HG02798 (cell line): ENCODE measurements at regions not wholly inside any gene's neighbourhood (a gene's known extent, or its start where the extent isn't known, plus 50 kb on each side); places are given as distances from the start of the nearest gene placed in this dataset.

Source experiments
- ATAC-seq: cut with Tn5 transposase; IDR thresholded peaks from one replicate; pipeline ENCODE4 v1.9.1; 2021; ENCODE audit warnings: mild to moderate bottlenecking; ENCODE audit not compliant: unreplicated experiment, poor library complexity

DNA sequence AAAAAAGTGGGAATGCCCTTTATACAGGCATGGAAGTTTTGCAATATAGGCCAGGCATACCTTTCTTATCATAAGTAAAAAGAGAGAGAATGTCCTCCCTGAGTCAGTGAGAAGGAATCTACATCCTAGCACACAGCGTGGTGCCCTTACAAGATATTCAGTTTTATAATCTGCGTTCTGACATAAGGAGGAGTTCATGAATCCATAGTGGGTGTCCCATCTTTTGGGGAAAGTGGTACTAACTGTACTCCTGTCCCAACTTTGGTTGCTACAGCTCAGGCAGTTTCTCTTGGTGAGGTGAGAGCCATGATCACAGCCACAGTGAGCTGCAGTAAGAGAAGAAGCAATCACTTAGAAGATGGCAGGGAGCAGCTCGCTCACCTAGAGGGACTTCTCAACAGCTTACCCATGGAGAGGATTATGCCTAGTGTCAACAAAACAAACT lies 332.9 kb downstream of the BCAT1 start:
- no peak for ATAC-seq

DNA sequence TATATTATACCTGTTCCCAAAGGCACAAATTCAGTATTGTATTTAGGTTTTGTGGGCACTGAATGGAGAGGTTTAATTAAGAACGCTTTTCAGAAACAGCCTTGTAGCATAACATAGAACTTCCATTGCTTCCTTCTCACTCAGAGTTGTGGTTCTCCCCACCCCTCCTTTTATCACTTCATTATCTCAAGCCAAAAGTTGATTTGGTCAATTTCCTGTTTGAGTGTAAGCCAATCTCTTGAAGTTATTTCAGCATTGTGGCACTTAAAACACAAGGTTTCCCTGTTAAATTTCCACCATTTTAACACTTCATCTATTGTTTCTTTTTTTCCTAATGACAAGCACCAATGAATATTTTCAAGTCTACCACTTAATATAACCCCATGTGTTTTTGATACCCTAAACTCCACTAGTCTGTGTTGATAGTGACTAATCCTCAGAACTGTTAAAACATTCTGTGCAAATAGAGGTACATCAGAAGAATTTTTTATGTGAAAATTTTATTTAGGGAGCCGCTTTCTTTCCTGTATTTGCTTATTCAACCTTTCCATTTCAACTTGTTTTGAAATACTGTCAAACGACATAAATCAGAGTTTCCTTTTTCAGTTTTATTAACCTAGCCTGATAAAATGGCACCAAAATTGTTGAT lies 340.1 kb downstream of the BCAT1 start:
- ATAC-seq, result no peak

DNA sequence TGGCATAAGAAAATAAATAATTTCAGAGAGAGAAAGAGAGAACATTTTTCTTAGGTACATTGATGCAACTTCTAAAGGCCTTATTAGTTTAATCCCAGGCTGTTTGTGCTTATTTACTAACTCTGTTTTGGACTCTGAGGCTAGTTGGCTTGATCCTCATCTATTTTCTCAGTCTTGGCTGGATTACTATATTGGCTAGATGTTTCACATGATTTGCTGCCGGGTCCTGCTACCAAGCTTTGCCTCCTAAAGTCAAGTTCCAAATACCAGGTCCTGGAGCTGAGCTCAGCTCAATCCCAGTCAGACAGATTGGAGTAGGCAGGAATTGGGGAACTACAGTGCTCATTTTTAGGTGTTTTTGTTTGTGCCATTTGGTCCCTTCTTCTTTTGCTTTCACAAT lies 340.8 kb downstream of the BCAT1 start:
- no peak for ATAC-seq

DNA sequence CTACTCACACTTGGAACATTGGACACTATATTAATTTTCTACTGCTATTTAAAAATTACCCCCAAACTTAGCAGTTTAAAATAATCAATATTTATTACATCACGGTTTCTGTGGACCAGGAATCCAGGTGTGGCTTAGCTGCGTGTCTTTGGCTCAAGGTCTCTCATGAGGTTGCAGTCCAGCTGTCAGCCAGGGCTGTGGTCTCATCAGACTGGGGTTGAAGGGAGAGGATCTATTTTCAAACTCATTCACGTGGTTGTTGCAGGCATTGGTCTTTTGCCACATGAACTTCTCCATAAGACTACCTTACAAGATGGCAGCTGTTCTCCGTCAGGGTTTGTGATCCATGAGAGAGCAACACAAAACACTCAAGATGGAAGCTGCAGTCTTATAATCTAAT lies 343.0 kb downstream of the BCAT1 start:
- ATAC-seq, result no peak

DNA sequence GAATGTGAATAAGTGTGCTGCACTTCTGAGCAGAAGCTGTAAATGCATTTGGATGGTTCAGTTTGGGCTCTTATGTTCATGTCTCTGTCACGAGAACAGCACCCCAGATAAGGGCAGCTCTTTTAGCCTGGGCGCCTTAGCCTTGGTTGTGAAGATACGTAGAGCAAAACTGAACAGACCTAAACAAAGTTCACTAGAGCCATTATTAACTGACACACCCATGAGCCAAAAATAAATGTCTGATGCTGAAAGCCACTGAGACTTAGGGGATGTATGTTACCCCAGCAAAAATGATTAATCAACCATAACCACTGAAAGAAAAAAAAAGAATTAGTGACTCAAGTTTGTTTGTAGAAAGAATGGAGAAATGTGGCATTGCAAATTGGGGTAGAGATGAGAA lies 343.4 kb downstream of the BCAT1 start:
- no peak for ATAC-seq

DNA sequence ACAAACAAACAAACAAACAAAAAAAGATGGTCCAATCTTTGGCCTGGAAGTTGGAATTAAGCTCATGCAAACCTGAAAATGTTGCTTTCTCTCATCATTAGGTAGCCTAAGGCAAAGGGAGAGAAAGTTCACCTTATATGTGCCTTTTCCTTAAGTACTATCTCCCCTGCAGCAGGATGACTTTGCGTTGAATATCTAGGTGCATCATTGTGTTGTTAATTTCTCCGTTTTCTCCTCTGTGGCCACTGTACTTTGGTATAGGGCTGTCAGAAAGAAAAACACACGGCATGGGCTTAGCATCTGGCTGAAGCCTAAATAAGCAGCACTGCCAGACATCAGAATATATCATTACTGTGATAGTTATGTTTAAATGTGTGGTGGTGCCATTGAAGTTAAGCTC lies 345.5 kb downstream of the BCAT1 start:
- ATAC-seq, result no peak

DNA sequence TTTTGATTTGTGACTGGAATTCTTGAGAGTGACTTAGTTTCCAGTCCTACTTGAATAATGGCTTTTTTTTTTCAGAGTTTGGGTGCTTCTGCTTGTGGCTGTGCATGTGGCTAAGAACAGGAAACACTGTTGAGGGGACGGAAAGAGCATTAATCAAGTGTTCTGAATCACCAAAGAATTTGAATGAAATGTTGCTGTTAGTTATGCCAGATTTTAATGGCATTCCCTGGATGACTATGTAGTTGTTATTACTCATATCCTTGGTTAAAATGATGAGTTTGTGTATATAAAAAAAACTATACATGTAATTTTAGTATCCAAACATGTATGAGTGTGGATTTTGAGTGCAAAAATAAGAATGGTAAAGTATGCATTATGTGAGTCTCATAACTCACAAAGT lies 347.9 kb downstream of the BCAT1 start:
- ATAC-seq, result no peak

DNA sequence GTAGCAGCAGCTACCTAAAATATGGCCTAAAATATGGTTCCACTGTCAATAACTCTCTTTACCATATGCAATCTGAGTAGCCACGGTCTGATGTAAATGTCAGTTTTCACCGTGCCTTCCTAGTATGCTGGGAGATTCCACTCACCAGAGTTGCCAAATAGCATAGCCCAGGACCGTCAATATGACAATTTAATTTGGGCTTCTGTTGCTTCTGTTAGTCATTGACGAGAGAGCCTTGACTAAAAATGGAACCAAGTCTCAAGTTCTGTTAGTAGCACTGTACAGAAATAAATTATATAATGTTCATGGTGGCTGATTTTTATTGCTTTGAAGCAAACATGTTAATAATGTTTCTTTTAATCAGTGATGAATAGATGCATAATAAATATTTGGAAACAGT lies 348.4 kb downstream of the BCAT1 start:
- ATAC-seq, result no peak

DNA sequence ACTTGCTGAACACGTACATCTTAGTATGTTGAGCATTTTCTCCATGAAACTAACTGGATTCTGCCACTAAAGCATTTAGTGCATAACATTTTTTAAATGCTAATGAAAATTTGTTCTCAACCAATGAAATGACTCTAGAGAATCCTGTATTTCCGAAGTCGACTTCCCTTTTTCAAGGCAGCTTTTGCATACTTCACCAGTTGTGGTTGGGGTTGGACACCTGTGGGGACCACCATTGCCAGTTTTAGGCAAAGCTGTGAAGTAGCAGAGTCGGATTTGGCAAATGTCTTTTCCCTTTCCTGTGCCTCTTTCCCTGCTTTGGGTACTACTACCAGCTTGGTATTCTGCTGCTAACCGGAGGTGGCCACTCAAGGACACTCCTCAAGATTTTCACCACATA lies 349.2 kb downstream of the BCAT1 start:
- ATAC-seq, result no peak

DNA sequence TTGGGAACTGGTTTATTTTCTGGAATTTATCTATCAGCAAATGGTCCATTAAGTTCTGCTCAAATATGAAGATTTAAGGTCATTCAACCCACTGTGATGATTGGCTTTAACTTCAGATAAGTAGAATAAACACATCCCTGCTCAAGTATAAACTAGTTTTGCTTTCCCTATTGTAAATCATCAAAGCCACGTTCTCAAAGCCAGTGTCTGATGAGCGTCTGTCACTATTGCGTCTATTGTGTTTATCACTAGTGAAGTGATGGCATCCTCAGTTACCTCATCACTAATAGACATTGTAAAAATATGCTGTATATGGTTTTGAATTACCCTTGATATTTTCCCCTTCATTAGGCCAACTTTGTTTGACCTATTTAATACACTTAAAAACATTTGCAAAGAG lies 351.3 kb downstream of the BCAT1 start:
- no peak for ATAC-seq

DNA sequence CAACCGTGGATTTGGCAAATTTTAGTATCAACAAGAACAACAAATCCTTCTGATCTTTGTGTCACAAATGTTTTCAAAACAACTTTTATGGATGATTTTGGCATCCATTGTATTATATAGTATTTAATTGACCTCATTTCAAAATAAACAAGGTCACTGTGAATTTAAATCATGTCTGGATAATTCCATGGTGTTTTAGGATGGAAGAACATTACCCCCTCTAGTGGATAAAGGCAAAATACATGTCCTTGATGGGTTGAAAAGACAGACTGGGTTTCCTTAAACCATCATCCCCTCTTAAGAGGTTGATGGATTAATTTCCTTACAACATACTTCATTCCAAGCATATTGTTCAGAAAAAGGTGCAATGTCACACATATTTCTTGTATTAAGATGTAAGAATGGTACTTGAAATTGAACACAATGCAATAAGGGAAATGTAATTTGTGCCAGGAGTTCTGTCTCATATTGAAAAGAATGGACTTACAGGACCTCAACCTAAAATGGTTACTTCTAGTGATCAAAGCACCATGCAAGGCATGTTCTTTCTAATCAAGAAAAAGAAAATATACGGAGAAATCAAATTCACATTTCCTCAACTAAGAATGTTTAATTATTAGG lies 352.0 kb downstream of the BCAT1 start:
- no peak for ATAC-seq

DNA sequence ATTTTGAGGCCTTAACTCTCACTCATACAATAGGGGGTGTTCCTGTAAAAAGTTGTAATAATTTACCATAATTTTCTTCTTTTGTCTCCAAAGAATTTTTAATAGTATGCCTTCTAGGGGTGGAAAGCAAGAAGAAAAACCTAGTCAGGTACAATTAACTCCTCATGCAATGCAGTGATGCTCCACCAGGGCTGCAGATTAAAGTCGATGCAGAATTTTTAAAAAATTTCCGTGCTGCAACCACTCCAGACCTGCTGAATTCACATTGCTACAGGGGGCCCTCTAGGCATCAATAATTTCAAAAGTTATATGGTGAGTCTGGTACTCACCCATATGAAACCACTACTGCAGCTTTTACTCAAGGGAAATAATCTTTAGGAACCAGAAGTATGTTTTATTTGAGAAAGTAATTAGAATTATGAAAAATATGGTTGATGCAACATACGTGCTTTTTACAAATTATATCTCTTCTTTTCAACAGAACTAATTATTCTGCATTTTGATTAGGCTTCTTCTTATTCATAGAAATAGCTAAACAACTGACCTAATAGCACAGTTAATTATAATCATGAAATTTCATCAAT lies 353.2 kb downstream of the BCAT1 start:
- ATAC-seq, result no peak

DNA sequence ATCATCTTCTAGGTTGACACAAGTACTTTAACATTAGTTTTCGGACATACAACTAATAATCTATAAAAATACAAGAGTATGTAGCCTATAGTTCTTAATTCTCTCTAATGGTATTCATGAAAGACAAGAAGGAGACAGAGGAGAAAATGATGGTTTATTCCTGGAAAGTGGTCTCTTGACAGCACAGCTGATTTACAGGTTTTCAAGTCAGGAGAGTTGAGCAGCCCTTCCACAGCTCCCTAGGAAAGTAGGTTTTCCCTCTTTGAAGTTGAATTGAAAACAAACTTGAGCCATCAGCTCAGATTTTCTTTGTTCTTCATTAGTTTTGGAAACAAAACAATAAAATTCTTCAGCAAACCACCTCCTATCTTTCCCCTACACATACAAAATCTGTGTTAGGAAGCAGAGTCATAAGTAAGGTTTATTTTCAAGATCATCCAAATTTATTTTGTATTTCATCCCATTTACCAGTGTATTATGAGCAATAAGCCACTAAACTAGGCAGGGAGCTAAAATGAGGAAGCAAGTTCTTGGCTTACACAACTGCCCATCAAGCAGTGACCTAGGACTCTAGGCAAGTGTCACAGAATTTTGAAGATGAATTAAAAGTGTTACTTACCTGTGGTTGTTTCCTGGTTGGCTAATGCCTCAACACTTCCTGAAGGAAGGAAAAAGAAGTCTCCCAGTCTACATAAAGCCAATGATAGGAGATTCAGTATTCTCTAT lies 357.0 kb downstream of the BCAT1 start:
- ATAC-seq, result no peak

DNA sequence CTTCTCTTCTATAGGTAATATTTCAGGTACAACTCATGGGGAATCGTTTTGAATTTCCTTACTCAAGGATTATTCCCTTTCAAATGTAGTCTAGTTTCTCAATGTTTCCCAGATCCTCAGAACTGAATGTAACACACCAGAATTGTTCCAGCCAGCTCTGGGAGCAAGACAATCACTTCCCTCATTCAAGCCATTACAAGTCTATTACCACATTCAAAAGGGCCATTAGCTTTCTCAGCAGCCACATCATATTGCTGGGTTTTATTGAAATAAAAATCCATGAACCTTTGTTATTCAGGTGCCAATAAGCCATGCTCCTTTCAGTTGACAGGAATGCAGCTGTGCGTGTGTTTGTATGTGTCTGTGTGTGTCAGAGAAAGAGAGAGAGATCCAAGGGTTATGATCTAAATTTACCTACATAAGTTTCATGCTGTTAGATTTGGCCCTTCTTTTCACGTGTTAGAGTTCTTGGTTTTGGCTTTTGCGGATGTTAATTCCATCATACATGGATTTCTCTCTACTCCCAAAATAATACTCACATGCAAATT lies 357.7 kb downstream of the BCAT1 start:
- no peak for ATAC-seq

DNA sequence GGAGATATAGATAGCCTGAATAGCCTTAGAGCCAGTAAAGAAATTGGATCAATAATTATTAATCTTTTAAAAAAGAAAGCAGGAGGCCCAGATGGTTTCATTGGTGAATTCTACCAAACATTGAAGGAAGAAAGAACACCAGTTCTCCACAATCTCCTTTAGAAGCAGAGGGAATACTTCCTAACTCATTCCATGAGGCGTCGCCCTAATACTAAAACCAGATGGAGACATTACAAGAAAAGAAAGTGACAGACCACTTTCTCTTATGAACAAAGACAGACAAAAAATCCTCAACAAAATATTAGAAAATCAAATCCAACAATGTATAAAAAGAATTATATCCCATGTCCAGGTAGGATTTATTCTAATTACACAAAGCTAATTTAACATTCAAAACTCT lies 362.6 kb downstream of the BCAT1 start:
- no peak for ATAC-seq

DNA sequence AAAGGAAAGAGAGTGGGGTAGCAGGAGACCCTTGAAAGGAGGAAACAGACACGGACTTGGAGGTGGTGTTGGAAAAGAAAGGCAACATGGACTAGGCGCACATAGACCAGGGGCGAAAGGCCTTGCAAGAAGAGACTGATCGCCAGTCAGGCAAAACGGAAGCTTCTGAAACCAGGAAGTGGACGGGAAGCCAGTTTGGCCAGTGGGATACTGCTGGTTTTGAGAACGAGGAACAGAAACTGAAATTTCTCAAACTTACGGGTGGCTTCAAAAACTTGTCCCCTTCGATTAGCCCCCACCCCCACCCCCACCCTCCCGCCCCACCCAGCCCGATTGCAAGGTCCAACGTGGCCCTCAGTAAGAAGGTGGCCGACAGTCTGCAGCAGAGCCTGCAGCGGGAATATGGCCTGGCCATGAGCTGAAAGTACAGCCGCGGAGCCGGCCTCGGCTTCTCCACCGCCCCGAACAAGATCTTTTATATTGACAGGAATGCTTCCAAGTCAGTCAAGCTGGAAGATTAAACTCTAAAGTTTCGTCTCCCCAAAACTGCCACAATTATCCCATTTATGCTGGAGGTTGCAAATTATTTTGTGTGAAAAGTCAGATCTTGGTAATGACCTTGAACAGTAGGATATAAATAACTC lies 364.7 kb downstream of the BCAT1 start:
- ATAC-seq, result no peak

DNA sequence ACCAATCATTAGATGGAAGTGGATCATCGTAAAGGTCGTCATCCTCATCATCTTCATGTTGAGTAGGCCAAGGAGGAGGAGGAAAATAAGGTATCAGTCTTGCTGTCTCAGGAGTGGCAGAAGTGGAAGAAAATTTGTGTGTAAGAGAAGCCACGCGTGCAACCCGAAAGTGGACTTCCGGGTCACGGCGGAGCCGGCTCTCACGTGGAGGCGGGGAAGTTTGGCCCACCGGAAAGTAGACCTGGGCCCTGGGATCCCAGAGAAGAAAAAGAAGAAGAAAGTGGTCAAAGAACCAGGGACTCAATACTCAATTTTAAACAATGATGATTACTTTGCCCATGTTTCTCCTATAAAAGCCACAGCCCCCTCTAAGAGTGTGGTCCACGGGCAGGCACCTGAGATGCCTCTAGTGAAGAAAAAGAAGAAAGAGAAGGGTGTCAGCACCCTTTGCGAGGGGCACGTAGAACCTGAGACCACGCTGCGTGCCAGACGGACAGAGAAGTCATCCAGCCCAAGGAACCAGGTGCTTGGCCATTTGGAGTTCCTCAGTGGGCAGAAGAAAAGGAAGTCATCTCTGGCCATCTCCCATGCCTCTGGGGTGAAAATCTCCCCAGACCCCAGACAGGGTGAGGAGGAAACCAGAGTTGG lies 365.8 kb downstream of the BCAT1 start:
- no peak for ATAC-seq

DNA sequence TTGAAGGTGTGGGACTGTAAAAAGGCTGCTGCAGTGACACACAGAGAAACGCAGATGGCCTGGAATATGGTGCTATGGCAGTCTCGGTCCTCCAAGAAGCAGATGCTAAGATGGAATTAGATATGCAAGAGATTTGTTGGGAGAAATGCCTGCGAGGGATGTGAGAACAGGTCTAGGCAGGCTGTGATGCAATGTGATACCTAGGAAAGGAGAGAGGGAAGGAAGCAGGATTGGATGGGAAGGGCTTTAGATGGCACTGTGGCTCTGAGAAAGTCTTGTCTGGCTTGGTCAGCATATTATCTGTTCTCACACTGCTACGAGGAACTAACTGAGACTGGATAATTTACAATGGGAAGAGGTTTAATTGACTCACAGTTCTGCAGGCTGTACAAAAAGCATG lies 374.4 kb downstream of the BCAT1 start:
- ATAC-seq, result no peak

DNA sequence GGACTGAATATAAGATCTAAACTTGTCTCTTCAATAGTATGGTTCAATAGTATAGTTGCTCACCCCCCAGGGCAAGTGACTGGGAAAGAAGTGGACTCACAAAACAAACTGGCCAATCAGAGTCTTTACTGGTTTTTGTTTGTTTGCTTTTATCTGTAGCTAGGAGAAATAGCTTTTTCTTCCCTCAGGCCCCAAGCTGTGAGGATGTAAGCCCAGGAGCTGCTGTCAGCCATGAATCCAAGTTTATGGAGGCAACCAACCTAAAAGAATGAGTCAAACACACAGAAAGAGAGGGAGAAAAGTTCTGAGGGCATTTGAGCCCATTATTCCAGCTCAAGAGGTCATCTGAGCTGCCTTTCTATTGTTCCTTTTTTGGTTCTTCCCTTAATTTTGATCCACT lies 375.3 kb downstream of the BCAT1 start:
- ATAC-seq, result no peak

DNA sequence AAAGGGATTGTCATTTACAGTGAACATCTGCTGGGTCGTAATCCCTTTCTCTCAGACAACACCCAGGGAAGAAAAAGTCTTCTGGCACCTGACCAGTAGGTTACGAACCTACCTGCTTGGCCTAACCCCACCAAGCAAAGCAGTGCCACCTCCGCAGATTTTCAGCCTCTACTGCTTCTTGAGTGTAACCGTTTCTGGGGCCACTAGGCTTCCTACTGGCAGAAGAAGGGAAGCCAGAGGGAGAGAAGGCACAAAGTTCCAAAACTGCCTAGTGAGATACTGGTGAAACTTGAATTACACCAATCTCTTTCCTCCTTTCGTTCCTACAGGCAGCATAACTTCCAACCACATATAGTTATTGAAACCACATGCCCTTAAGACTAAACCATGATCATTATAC lies 383.6 kb downstream of the BCAT1 start:
- ATAC-seq, result no peak
